Mesendoderm (in vitro differentiated cells): ENCODE measurements at regions not wholly inside any gene's neighbourhood (a gene's known extent, or its start where the extent isn't known, plus 50 kb on each side); places are given as distances from the start of the nearest gene placed in this dataset.

ENCODE experiments used
- DNase-seq: peaks from one replicate; pipeline ENCODE4 v3.0.0; 2013
- H2AK5ac ChIP-seq: 2 replicates; pipeline ENCODE4 v1.6.1; 2013; ENCODE audit warnings: low read length, inconsistent platforms
- H2BK120ac ChIP-seq: 2 replicates; pipeline ENCODE4 v1.6.1; 2013; ENCODE audit warnings: low read depth, mild to moderate bottlenecking, low read length, moderate library complexity, mixed read lengths
- H2BK15ac ChIP-seq: replicated peaks from 2 replicates; pipeline ENCODE4 v1.6.1; 2013; ENCODE audit warnings: low read depth, mild to moderate bottlenecking, moderate library complexity
- H2BK5ac ChIP-seq: 2 replicates; pipeline ENCODE4 v1.6.1; 2013; ENCODE audit warnings: low read length, inconsistent platforms
- H3K18ac ChIP-seq: 2 replicates; pipeline ENCODE4 v1.6.1; 2013; ENCODE audit warnings: mild to moderate bottlenecking, low read length, mixed read lengths
- H3K23ac ChIP-seq: one replicate; pipeline ENCODE4 v1.6.1; 2013; ENCODE audit warnings: low read length
- H3K27ac ChIP-seq: 2 replicates; pipeline ENCODE4 v1.5.1; 2013; ENCODE audit warnings: low read depth, mild to moderate bottlenecking, inconsistent platforms, low read length, moderate library complexity
- H3K27me3 ChIP-seq: 2 replicates; pipeline ENCODE4 v1.6.1; 2013; ENCODE audit warnings: low read length, control low read depth, mild to moderate bottlenecking, inconsistent platforms; ENCODE audit not compliant: insufficient read depth, poor library complexity
- H3K36me3 ChIP-seq: 2 replicates; pipeline ENCODE4 v1.6.1; 2013; ENCODE audit warnings: low read length, inconsistent platforms; ENCODE audit not compliant: control insufficient read depth, insufficient read depth
- H3K4ac ChIP-seq: one replicate; pipeline ENCODE4 v1.6.1; 2013; ENCODE audit warnings: low read depth, mild to moderate bottlenecking, low read length, moderate library complexity
- H3K4me1 ChIP-seq: 2 replicates; pipeline ENCODE4 v1.6.1; 2013; ENCODE audit warnings: low read depth, low read length, inconsistent platforms; ENCODE audit not compliant: control insufficient read depth
- H3K4me2 ChIP-seq: 2 replicates; pipeline ENCODE4 v1.6.1; 2013; ENCODE audit warnings: low read length
- H3K4me3 ChIP-seq: 2 replicates; pipeline ENCODE4 v1.5.1; 2013; ENCODE audit warnings: mild to moderate bottlenecking, low read length
- H3K56ac ChIP-seq: one replicate; pipeline ENCODE4 v1.6.1; 2013; ENCODE audit warnings: low read length
- H3K79me1 ChIP-seq: 2 replicates; pipeline ENCODE4 v1.6.1; 2013; ENCODE audit warnings: low read length, inconsistent platforms
- H3K79me2 ChIP-seq: 2 replicates; pipeline ENCODE4 v1.6.1; 2013; ENCODE audit warnings: mild to moderate bottlenecking, low read length; ENCODE audit not compliant: control insufficient read depth, insufficient read depth
- H3K9ac ChIP-seq: 2 replicates; pipeline ENCODE4 v1.6.1; 2013; ENCODE audit warnings: low read length, inconsistent platforms
- H4K5ac ChIP-seq: one replicate; pipeline ENCODE4 v1.6.1; 2013; ENCODE audit warnings: low read length
- H4K8ac ChIP-seq: one replicate; pipeline ENCODE4 v1.6.1; 2013; ENCODE audit warnings: low read depth, mild to moderate bottlenecking, control low read depth, low read length, moderate library complexity
- WGBS: extraction: QIAGEN DNeasy Blood & Tissue Kit; methylation state at CpG from one replicate; pipeline ENCODE4 v1.1.7; 2013; ENCODE audit warnings: low lambda C conversion rate, missing lambda C conversion rate; ENCODE audit not compliant: insufficient coverage; ENCODE audit errors: extremely low coverage; 5-methylcytosine and 5-hydroxymethylcytosine counted together

DNA sequence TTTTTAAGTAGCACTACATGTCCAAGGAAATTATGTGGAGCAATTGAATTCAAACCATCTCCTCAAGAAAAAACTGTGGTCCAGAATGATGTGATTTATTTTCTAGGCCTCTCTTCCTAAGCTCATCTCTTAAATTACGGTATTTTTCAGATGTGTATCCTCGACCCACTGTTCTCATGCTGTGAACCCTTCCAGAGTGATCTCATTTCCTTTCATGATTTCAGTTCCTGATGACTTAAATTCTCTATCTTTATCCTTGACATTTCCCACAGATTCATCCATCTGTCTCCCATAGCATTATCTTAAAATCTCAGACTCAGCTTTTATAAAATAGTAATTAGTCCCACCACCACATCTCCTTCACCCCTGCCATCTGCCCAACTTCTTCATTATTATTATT lies 117.6 kb upstream of the SPRY2 start:
- no peak for DNase-seq
- Histone ChIP-seq H2BK5ac (no peak overlapping the region), H3K4ac (no peak overlapping the region), H4K8ac (no peak overlapping the region), H3K4me3 (no peak overlapping the region), H3K9ac (no peak overlapping the region), H2AK5ac (no peak overlapping the region), H4K5ac (no peak overlapping the region), H3K27ac (no peak overlapping the region), H3K79me2 (no peaks in the 10 kb centered on the region), H3K56ac (no peak overlapping the region), H3K4me2 (no peak overlapping the region), H2BK120ac (no peak overlapping the region), H3K4me1 (no peaks in the 10 kb centered on the region), H3K79me1 (no peaks in the 10 kb centered on the region), H3K23ac (no peak overlapping the region), H2BK15ac (no peak overlapping the region), H3K18ac (no peak overlapping the region), H3K27me3 (no peaks in the 10 kb centered on the region), H3K36me3 (no peaks in the 10 kb centered on the region)
- no CpG with 5 or more reads among the region's 2 CpGs for WGBS

DNA sequence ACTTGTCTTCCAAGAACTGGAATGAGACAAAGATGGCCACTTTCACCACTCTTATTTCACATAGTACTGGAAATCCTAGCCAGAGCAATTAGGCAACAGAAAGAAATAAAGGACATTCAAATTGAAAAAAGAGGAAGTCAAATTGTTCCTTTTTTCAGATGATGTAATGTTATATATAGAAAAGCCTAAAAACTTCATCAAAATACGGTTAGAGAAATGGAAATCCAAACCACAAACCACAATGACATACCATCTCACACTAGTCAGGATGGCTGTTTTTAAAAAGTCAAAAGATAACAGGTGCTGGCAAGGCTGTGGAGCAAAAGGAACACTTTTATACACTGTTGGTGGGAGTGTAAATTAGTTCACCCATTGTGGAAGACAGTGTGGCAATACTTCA lies 113.3 kb upstream of the SPRY2 start:
- H3K4me2 ChIP-seq = no peak overlapping the region
- no peak overlapping the region for H2BK15ac ChIP-seq
- H3K27ac ChIP-seq = no peak overlapping the region
- H4K5ac ChIP-seq = no peak overlapping the region
- H3K36me3 ChIP-seq = no peaks in the 10 kb centered on the region
- H3K9ac ChIP-seq = no peak overlapping the region
- no peak overlapping the region for H3K4ac ChIP-seq
- no peak overlapping the region for H3K4me3 ChIP-seq
- H2BK5ac ChIP-seq = no peak overlapping the region
- H3K23ac ChIP-seq = no peak overlapping the region
- H3K18ac ChIP-seq = no peak overlapping the region
- H3K79me2 ChIP-seq = no peaks in the 10 kb centered on the region
- DNase-seq = no peak
- H2AK5ac ChIP-seq = no peak overlapping the region
- WGBS = no CpG with 5 or more reads among the region's 1 CpG
- no peak overlapping the region for H4K8ac ChIP-seq
- no peak overlapping the region for H3K56ac ChIP-seq
- H2BK120ac ChIP-seq = no peak overlapping the region
- no peaks in the 10 kb centered on the region for H3K4me1 ChIP-seq
- no peaks in the 10 kb centered on the region for H3K27me3 ChIP-seq
- no peaks in the 10 kb centered on the region for H3K79me1 ChIP-seq

DNA sequence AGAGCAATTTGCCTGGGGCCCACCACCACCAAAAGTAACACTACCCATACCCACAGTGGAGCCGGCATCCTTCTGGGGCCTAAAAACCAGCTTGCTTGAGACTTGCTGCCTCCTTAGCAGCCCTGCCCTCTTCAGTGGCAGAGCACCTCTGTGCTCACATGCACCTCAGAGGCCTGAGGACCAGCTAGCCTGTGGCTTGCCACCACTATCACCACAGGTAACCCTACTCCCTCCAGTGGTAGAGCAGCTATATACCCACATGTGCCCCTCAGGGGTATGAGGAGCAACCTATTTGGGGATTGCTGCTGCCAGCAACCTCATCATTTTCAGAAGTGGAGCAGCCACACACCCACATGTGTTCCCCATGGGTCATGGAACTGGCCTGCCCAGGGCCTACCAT lies 111.4 kb upstream of the SPRY2 start:
- Histone ChIP-seq H3K27ac (no peak overlapping the region), H3K56ac (no peak overlapping the region), H2AK5ac (no peak overlapping the region), H3K4me3 (no peak overlapping the region), H2BK120ac (no peak overlapping the region), H3K4me2 (no peak overlapping the region), H3K23ac (no peak overlapping the region), H3K9ac (no peak overlapping the region), H3K79me2 (no peaks in the 10 kb centered on the region), H3K27me3 (no peaks in the 10 kb centered on the region), H4K5ac (no peak overlapping the region), H2BK5ac (no peak overlapping the region), H3K36me3 (no peaks in the 10 kb centered on the region), H4K8ac (no peak overlapping the region), H3K18ac (no peak overlapping the region), H3K79me1 (no peaks in the 10 kb centered on the region), H3K4ac (no peak overlapping the region), H2BK15ac (no peak overlapping the region), H3K4me1 (no peaks in the 10 kb centered on the region)
- WGBS = no CpG with 5 or more reads among the region's 1 CpG
- no peak for DNase-seq

DNA sequence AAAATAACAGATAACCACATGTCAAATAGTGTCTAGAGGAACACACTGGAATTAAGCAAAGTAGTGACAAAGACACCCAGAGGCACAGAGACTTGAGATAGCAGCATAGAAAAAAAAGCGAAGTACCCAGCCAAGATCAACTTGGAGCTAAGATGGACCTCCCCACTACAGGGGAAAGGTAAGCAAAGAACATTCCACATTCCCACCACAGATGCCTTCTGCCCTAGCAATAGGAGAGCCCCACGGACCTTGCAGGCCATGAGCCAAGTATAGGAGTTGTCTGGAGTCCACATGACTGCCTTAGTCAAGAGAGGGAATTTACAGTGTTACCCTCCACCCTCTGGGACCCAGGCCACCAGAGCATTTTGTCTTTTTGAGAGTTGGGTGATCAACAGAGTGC lies 110.7 kb upstream of the SPRY2 start:
- H4K8ac ChIP-seq = no peak overlapping the region
- no peak overlapping the region for H3K4ac ChIP-seq
- no peak overlapping the region for H2BK120ac ChIP-seq
- no peaks in the 10 kb centered on the region for H3K79me1 ChIP-seq
- H2AK5ac ChIP-seq = no peak overlapping the region
- DNase-seq = no peak
- H3K4me3 ChIP-seq = no peak overlapping the region
- no peaks in the 10 kb centered on the region for H3K79me2 ChIP-seq
- H2BK15ac ChIP-seq = no peak overlapping the region
- H3K56ac ChIP-seq = no peak overlapping the region
- no peak overlapping the region for H3K4me2 ChIP-seq
- no peaks in the 10 kb centered on the region for H3K4me1 ChIP-seq
- WGBS = no CpG with 5 or more reads among the region's 2 CpGs
- no peaks in the 10 kb centered on the region for H3K36me3 ChIP-seq
- no peak overlapping the region for H4K5ac ChIP-seq
- H2BK5ac ChIP-seq = no peak overlapping the region
- H3K27me3 ChIP-seq = no peaks in the 10 kb centered on the region
- no peak overlapping the region for H3K18ac ChIP-seq
- no peak overlapping the region for H3K23ac ChIP-seq
- H3K9ac ChIP-seq = no peak overlapping the region
- no peak overlapping the region for H3K27ac ChIP-seq

DNA sequence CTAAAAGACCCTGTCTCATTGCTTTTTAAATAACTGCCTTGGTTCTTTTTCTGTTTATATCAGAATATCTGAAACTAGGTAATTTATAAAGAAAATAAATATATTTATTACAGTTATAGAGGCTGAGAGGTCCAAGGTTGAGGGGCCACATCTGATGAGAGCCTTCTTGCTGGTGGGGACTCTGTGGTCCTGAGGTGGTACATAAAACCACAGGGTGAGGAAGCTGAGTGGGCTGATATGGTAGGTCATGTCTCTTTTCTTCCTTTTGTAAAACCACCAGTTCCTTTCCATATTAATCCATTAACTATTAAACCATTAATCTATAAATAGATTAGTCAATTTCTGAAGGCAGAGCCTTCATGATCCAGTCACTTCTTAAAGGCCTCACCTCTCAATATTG lies 109.5 kb upstream of the SPRY2 start:
- Histone ChIP-seq H3K36me3 (no peaks in the 10 kb centered on the region), H4K8ac (no peak overlapping the region)
- no peak for DNase-seq

DNA sequence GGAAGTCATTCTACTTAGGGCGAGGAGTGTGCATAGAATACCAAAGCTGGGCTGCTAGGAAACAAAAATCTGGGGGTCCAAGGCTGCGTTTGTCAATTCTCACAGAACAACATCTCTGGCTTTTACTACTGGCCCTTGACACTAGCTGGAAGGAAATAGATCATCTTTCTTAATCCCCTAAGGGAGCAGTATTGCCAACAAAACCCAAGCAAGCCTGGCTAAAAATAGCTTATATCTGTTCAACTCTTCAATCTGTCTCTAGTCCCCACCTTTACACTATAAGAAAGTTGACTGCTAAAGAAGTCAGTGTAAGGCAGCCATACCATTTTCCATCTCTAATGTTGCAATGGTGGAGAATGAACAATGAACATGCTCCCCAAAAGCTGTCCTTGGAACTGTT lies 107.8 kb upstream of the SPRY2 start:
- Histone ChIP-seq H3K79me2 (no peaks in the 10 kb centered on the region), H4K8ac (no peak overlapping the region), H2AK5ac (no peak overlapping the region), H3K36me3 (no peaks in the 10 kb centered on the region), H3K23ac (no peak overlapping the region), H3K4ac (no peak overlapping the region), H3K27me3 (no peaks in the 10 kb centered on the region), H3K18ac (no peak overlapping the region), H3K79me1 (no peaks in the 10 kb centered on the region), H3K4me2 (no peak overlapping the region), H3K4me3 (no peak overlapping the region), H4K5ac (no peak overlapping the region), H3K9ac (no peak overlapping the region), H2BK120ac (no peak overlapping the region), H3K4me1 (no peaks in the 10 kb centered on the region), H2BK15ac (no peak overlapping the region), H3K56ac (no peak overlapping the region), H2BK5ac (no peak overlapping the region), H3K27ac (no peak overlapping the region)
- no CpG with 5 or more reads among the region's 2 CpGs for WGBS
- no peak for DNase-seq

More for the DNA sequence above, 109.5 kb upstream of the SPRY2 start:
- Histone ChIP-seq H2BK15ac (no peak overlapping the region), H3K4me3 (no peak overlapping the region), H3K18ac (no peak overlapping the region), H3K23ac (no peak overlapping the region), H4K5ac (no peak overlapping the region), H2BK120ac (no peak overlapping the region), H2BK5ac (no peak overlapping the region), H3K4ac (no peak overlapping the region), H3K4me2 (no peak overlapping the region), H3K79me2 (no peaks in the 10 kb centered on the region), H3K79me1 (no peaks in the 10 kb centered on the region), H3K27ac (no peak overlapping the region), H3K27me3 (no peaks in the 10 kb centered on the region), H3K56ac (no peak overlapping the region), H2AK5ac (no peak overlapping the region), H3K9ac (no peak overlapping the region), H3K4me1 (no peaks in the 10 kb centered on the region)
